Liver (tissue), 8 donors: ENCODE measurements at regions not wholly inside any gene's neighbourhood (a gene's known extent, or its start where the extent isn't known, plus 50 kb on each side); places are given as distances from the start of the nearest gene placed in this dataset.

Source experiments
- DNase-seq: peaks from one replicate; pipeline ENCODE4 v3.0.0-alpha.2; 2017; ENCODE audit warnings: low spot score
- H3K27ac ChIP-seq, 2 donors: one replicate each; pipeline ENCODE4 v1.7.0; 2013; ENCODE audit warnings: inconsistent platforms in 2 of 2, low read length in 2 of 2, control low read depth in 1 of 2, low read depth in 1 of 2, mild to moderate bottlenecking in 1 of 2
- H3K27me3 ChIP-seq, 4 donors: one replicate each; pipeline versions ENCODE4 v1.6.1 to v1.7.0; 2013; ENCODE audit warnings: low read length in 3 of 4, inconsistent platforms in 1 of 4, mild to moderate bottlenecking in 1 of 4, moderate library complexity in 1 of 4; ENCODE audit not compliant: control insufficient read depth in 4 of 4, insufficient read depth in 4 of 4
- H3K36me3 ChIP-seq, 4 donors: one replicate each; pipeline versions ENCODE4 v1.6.1 to v1.7.0; 2013; ENCODE audit warnings: low read length in 3 of 4, mild to moderate bottlenecking in 3 of 4, low read depth in 1 of 4, moderate library complexity in 1 of 4; ENCODE audit not compliant: control insufficient read depth in 4 of 4, insufficient read depth in 3 of 4
- H3K4me1 ChIP-seq, 4 donors: one replicate each; pipeline versions ENCODE4 v1.6.1 to v1.7.0; 2013; ENCODE audit warnings: low read length in 3 of 4, mild to moderate bottlenecking in 3 of 4, moderate library complexity in 1 of 4; ENCODE audit not compliant: control insufficient read depth in 4 of 4, insufficient read depth in 4 of 4
- H3K4me3 ChIP-seq, 3 donors: one replicate each; pipeline versions ENCODE4 v1.6.1 to v1.7.0; 2013; ENCODE audit warnings: low read length in 3 of 3, control low read depth in 1 of 3, low read depth in 1 of 3, mild to moderate bottlenecking in 1 of 3
- H3K9ac ChIP-seq, 2 donors: one replicate each; pipeline ENCODE4 v1.7.0; 2013; ENCODE audit warnings: low read length in 2 of 2, mild to moderate bottlenecking in 2 of 2, moderate library complexity in 2 of 2, control low read depth in 1 of 2, low read depth in 1 of 2
- H3K9me3 ChIP-seq, 4 donors: one replicate each; pipeline versions ENCODE4 v1.6.1 to v1.7.0; 2013; ENCODE audit warnings: low read length in 3 of 4; ENCODE audit not compliant: control insufficient read depth in 4 of 4
- EGR1 ChIP-seq, 2 donors: IDR thresholded peaks; 2 replicates each; pipeline ENCODE4 v1.6.1; 2016 to 2018; ENCODE audit warnings: antibody characterized with exemption in 2 of 2, low read depth in 2 of 2
- FOXA1 ChIP-seq: IDR thresholded peaks from 2 replicates; pipeline ENCODE4 v1.6.1; 2016; ENCODE audit warnings: antibody characterized with exemption
- FOXA2 ChIP-seq: IDR thresholded peaks from 2 replicates; pipeline ENCODE4 v1.6.1; 2016; ENCODE audit warnings: antibody characterized with exemption
- GABPA ChIP-seq, 2 donors: IDR thresholded peaks in 1 of 2; conservative IDR thresholded peaks in 1 of 2; 2 replicates each; pipeline ENCODE4 v1.6.1; 2016; ENCODE audit warnings: antibody characterized with exemption in 2 of 2, mild to moderate bottlenecking in 1 of 2, moderate library complexity in 1 of 2
- HNF4A ChIP-seq, 2 donors: conservative IDR thresholded peaks; 2 replicates each; pipeline ENCODE4 v1.6.1; 2016; ENCODE audit warnings: antibody characterized with exemption in 2 of 2, mild to moderate bottlenecking in 2 of 2
- HNF4G ChIP-seq: IDR thresholded peaks from 2 replicates; pipeline ENCODE4 v1.6.1; 2016; ENCODE audit warnings: antibody characterized with exemption
- NR2F2 ChIP-seq: IDR thresholded peaks from 2 replicates; pipeline ENCODE4 v1.6.1; 2016; ENCODE audit warnings: antibody characterized with exemption
- REST ChIP-seq: IDR thresholded peaks from 2 replicates; pipeline ENCODE4 v1.6.1; 2016; ENCODE audit warnings: antibody characterized with exemption, mild to moderate bottlenecking
- RXRA ChIP-seq, 2 donors: IDR thresholded peaks; 2 replicates each; pipeline ENCODE4 v1.6.1; 2017 to 2018; ENCODE audit warnings: antibody characterized with exemption in 2 of 2, mild to moderate bottlenecking in 1 of 2
- SP1 ChIP-seq: IDR thresholded peaks from 2 replicates; pipeline ENCODE4 v1.6.1; 2018; ENCODE audit warnings: antibody characterized with exemption, mild to moderate bottlenecking
- TAF1 ChIP-seq: conservative IDR thresholded peaks from 2 replicates; pipeline ENCODE4 v1.6.1; 2016; ENCODE audit warnings: antibody characterized with exemption, mild to moderate bottlenecking
- YY1 ChIP-seq: IDR thresholded peaks from 2 replicates; pipeline ENCODE4 v1.6.1; 2016; ENCODE audit warnings: antibody characterized with exemption, mild to moderate bottlenecking
- WGBS: extraction: QIAGEN DNeasy Blood & Tissue Kit; methylation state at CpG from one replicate; pipeline ENCODE4 v1.1.7; 2013; 5-methylcytosine and 5-hydroxymethylcytosine counted together
- TF ChIP-seq, protein P1 (sequence below): IDR thresholded peaks from 2 replicates; pipeline ENCODE4 v1.6.1; 2016; ENCODE audit warnings: antibody characterized with exemption
- TF ChIP-seq, protein P2 (sequence below): IDR thresholded peaks from 2 replicates; pipeline ENCODE4 v1.6.1; 2016; ENCODE audit warnings: antibody characterized with exemption
- TF ChIP-seq, protein P3 (sequence below): IDR thresholded peaks from 2 replicates; pipeline ENCODE4 v1.6.1; 2016; ENCODE audit warnings: antibody characterized with exemption
- TF ChIP-seq, protein P4 (sequence below): fragments of 150-350 bp; IDR thresholded peaks from 2 replicates; pipeline ENCODE4 v1.5.1; 2017; ENCODE audit warnings: improper control_type of control experiment, low read depth, low read length; ENCODE audit not compliant: missing input control
- donor health status: healthy.
- donor health status: healthy.
- donor health status: healthy.
- donor health status: healthy.
- donor health status: healthy.

GRCh38 chr3:161854232-161854771 is 357.7 kb downstream of the OTOL1 start:
- no peak overlapping the region for H3K9ac ChIP-seq
- no peak overlapping the region for H3K27ac ChIP-seq
- no peak overlapping the region for H3K4me3 ChIP-seq
- DNase-seq, result no peak
- WGBS, result 85% methylated on average over 7 of the region's 7 CpGs
- H3K27me3 ChIP-seq, result peaks cover 0 to 3% (median 0%) of the 10 kb centered on the region in 4 donors
- H3K36me3 ChIP-seq, result no peaks in the 10 kb centered on the region
- no peaks in the 10 kb centered on the region for H3K9me3 ChIP-seq
- TF ChIP-seq, protein P1, sequence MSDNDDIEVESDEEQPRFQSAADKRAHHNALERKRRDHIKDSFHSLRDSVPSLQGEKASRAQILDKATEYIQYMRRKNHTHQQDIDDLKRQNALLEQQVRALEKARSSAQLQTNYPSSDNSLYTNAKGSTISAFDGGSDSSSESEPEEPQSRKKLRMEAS, result no peak
- TF ChIP-seq REST, result no peak
- TF ChIP-seq YY1, result no peak
- no peak for TF ChIP-seq EGR1 (IDR thresholded peaks at IDR 0.05; ENCODE audit: low read depth in 2 of 2)
- no peak for TF ChIP-seq RXRA (IDR thresholded peaks at IDR 0.05)
- TF ChIP-seq, protein P2, sequence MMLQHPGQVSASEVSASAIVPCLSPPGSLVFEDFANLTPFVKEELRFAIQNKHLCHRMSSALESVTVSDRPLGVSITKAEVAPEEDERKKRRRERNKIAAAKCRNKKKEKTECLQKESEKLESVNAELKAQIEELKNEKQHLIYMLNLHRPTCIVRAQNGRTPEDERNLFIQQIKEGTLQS, result no peak
- TF ChIP-seq TAF1, result no peak
- TF ChIP-seq, protein P3, sequence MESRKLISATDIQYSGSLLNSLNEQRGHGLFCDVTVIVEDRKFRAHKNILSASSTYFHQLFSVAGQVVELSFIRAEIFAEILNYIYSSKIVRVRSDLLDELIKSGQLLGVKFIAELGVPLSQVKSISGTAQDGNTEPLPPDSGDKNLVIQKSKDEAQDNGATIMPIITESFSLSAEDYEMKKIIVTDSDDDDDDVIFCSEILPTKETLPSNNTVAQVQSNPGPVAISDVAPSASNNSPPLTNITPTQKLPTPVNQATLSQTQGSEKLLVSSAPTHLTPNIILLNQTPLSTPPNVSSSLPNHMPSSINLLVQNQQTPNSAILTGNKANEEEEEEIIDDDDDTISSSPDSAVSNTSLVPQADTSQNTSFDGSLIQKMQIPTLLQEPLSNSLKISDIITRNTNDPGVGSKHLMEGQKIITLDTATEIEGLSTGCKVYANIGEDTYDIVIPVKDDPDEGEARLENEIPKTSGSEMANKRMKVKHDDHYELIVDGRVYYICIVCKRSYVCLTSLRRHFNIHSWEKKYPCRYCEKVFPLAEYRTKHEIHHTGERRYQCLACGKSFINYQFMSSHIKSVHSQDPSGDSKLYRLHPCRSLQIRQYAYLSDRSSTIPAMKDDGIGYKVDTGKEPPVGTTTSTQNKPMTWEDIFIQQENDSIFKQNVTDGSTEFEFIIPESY, result no peak
- no peak for TF ChIP-seq HNF4G
- H3K4me1 ChIP-seq, result no peaks in the 10 kb centered on the region

- Histone ChIP-seq H3K36me3 (no peaks in the 10 kb centered on the region), H3K4me3 (no peak overlapping the region), H3K9me3 (no peaks in the 10 kb centered on the region), H3K27me3 (peaks cover 0 to 3% (median 0%) of the 10 kb centered on the region in 4 donors), H3K27ac (no peak overlapping the region), H3K4me1 (no peaks in the 10 kb centered on the region), H3K9ac (no peak overlapping the region)
- TF ChIP-seq, protein P2, result no peak
- TF ChIP-seq, protein P3, result no peak
- TF ChIP-seq HNF4G, result no peak
- TF ChIP-seq RXRA (IDR thresholded peaks at IDR 0.05), result no peak
- no peak for TF ChIP-seq FOXA1
- TF ChIP-seq SP1, result no peak
- no peak for TF ChIP-seq FOXA2
- TF ChIP-seq NR2F2, result no peak
- no peak for TF ChIP-seq REST
- TF ChIP-seq GABPA (IDR thresholded peaks at IDR 0.05 in 1 of 2, conservative IDR thresholded peaks at IDR 0.05 in 1 of 2), result no peak
- TF ChIP-seq, protein P4, sequence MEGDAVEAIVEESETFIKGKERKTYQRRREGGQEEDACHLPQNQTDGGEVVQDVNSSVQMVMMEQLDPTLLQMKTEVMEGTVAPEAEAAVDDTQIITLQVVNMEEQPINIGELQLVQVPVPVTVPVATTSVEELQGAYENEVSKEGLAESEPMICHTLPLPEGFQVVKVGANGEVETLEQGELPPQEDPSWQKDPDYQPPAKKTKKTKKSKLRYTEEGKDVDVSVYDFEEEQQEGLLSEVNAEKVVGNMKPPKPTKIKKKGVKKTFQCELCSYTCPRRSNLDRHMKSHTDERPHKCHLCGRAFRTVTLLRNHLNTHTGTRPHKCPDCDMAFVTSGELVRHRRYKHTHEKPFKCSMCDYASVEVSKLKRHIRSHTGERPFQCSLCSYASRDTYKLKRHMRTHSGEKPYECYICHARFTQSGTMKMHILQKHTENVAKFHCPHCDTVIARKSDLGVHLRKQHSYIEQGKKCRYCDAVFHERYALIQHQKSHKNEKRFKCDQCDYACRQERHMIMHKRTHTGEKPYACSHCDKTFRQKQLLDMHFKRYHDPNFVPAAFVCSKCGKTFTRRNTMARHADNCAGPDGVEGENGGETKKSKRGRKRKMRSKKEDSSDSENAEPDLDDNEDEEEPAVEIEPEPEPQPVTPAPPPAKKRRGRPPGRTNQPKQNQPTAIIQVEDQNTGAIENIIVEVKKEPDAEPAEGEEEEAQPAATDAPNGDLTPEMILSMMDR, result no peak
- TF ChIP-seq HNF4A (conservative IDR thresholded peaks at IDR 0.05), result no peak
- no peak for DNase-seq
- WGBS, result 69% methylated on average over 4 of the region's 4 CpGs
Measured at GRCh38 chr3:161859057-161859456, 362.4 kb downstream of the OTOL1 start.
